H1 (cell line): ENCODE measurements at regions not wholly inside any gene's neighbourhood (a gene's known extent, or its start where the extent isn't known, plus 50 kb on each side); places are given as distances from the start of the nearest gene placed in this dataset.

ENCODE experiments used
- CTCF ChIA-PET: fragments of 300-600 bp; sonication (Branson Sonifier 250); formaldehyde crosslinking; loops from one replicate; lab custom pipeline; 2021; ENCODE audit not compliant: partially characterized antibody; lab: Charles Lee
- POLR2A ChIA-PET: fragments of 300-600 bp; sonication (Branson Sonifier 250); formaldehyde crosslinking; loops from one replicate; lab custom pipeline; 2021; ENCODE audit warnings: inconsistent platforms; ENCODE audit not compliant: partially characterized antibody; lab: Charles Lee
- DNase-seq, 2 experiments: peaks; one replicate each; pipeline versions ENCODE4 v3.0.0 to v3.0.0-alpha.2; 2010 to 2022; ENCODE audit warnings: low spot score in 2 of 2, low read depth in 1 of 2, mixed read lengths in 1 of 2
- FAIRE-seq: peaks from 2 replicates; lab custom pipeline; 2011; peaks lifted over from hg19 to GRCh38; lab: Jason Lieb, UNC
- H2AFZ ChIP-seq: 2 replicates; pipeline ENCODE4 v1.8.1; 2012; ENCODE audit warnings: low read length, inconsistent platforms
- H2AK5ac ChIP-seq: 2 replicates; pipeline ENCODE4 v1.6.1; 2013; ENCODE audit warnings: low read depth, low read length
- H2BK120ac ChIP-seq: replicated peaks from 2 replicates; pipeline ENCODE3; 2013; ENCODE audit warnings: low read depth, low read length, inconsistent platforms
- H2BK12ac ChIP-seq: 2 replicates; pipeline ENCODE4 v1.6.1; 2013; ENCODE audit warnings: low read depth, low read length
- H2BK15ac ChIP-seq: 2 replicates; pipeline ENCODE4 v1.6.1; 2013; ENCODE audit warnings: low read length
- H2BK20ac ChIP-seq: 2 replicates; pipeline ENCODE4 v1.6.1; 2013; ENCODE audit warnings: low read length
- H2BK5ac ChIP-seq: 2 replicates; pipeline ENCODE4 v1.6.1; 2013; ENCODE audit warnings: low read depth, low read length
- H3K14ac ChIP-seq: 2 replicates; pipeline ENCODE4 v1.6.1; 2013; ENCODE audit warnings: inconsistent platforms; ENCODE audit not compliant: insufficient read length
- H3K18ac ChIP-seq: 2 replicates; pipeline ENCODE4 v1.6.1; 2013; ENCODE audit warnings: low read length; ENCODE audit errors: extremely low read depth
- H3K23ac ChIP-seq: 2 replicates; pipeline ENCODE4 v1.6.1; 2013; ENCODE audit warnings: inconsistent platforms; ENCODE audit not compliant: insufficient read length
- H3K23me2 ChIP-seq: 2 replicates; pipeline ENCODE4 v1.6.1; 2013; ENCODE audit warnings: low read depth, low read length
- H3K27ac ChIP-seq: 2 replicates; pipeline ENCODE4 v1.6.1; 2011; ENCODE audit warnings: low read depth, low read length, inconsistent platforms
- H3K27me3 ChIP-seq, 4 experiments: replicated peaks in 1 of 4; 1 replicate in 1 of 4; 2 replicates in 3 of 4; pipeline versions ENCODE4 v1.6.1 to v1.8.1; 2011 to 2013; ENCODE audit warnings: low read length in 3 of 4, mild to moderate bottlenecking in 3 of 4, inconsistent platforms in 2 of 4, mixed read lengths in 2 of 4, moderate library complexity in 1 of 4; ENCODE audit not compliant: control insufficient read depth in 3 of 4, insufficient read depth in 3 of 4; ENCODE audit errors: extremely low read depth in 1 of 4
- H3K36me3 ChIP-seq, 4 experiments: 2 replicates each; pipeline versions ENCODE4 v1.6.1 to v1.8.1; 2011 to 2013; ENCODE audit warnings: mild to moderate bottlenecking in 4 of 4, low read length in 3 of 4, moderate library complexity in 2 of 4, control low read depth in 1 of 4, inconsistent platforms in 1 of 4; ENCODE audit not compliant: insufficient read depth in 4 of 4, control insufficient read depth in 2 of 4
- H3K4ac ChIP-seq: replicated peaks from 2 replicates; pipeline ENCODE3; 2013; ENCODE audit warnings: low read length, low read depth, mixed read lengths, inconsistent platforms; ENCODE audit not compliant: insufficient read length
- H3K4me1 ChIP-seq, 4 experiments: replicated peaks in 1 of 4; 1 replicate in 1 of 4; 2 replicates in 3 of 4; pipeline versions ENCODE4 v1.6.1 to v1.8.1; 2011 to 2013; ENCODE audit warnings: low read length in 3 of 4, inconsistent platforms in 2 of 4, mixed read lengths in 1 of 4; ENCODE audit not compliant: insufficient read depth in 4 of 4, control insufficient read depth in 3 of 4
- H3K4me2 ChIP-seq, 2 experiments: 2 replicates each; pipeline versions ENCODE4 v1.6.1 to v1.8.1; 2011 to 2013; ENCODE audit warnings: low read depth in 2 of 2, low read length in 2 of 2, control low read depth in 1 of 2, inconsistent platforms in 1 of 2, mild to moderate bottlenecking in 1 of 2; ENCODE audit not compliant: insufficient read depth in 1 of 2
- H3K4me3 ChIP-seq, 4 experiments: fragments of 200-600, 300-600 bp in 1 of 4; sonication (generic), shearing (Covaris generic), sonication (Bioruptor Twin) in 1 of 4; 2 replicates each; pipeline versions ENCODE4 v1.5.1 to v1.8.1; 2011 to 2016; ENCODE audit warnings: low read length in 4 of 4, low read depth in 3 of 4, control low read depth in 2 of 4, inconsistent platforms in 2 of 4, mild to moderate bottlenecking in 2 of 4, mixed read lengths in 1 of 4, moderate library complexity in 1 of 4; ENCODE audit not compliant: insufficient read depth in 2 of 4; ENCODE audit errors: extremely low read depth in 1 of 4
- H3K56ac ChIP-seq: replicated peaks from 2 replicates; pipeline ENCODE3; 2013; ENCODE audit warnings: low read depth, mild to moderate bottlenecking, mixed read lengths, low read length, inconsistent platforms; ENCODE audit not compliant: insufficient read length
- H3K79me1 ChIP-seq: 2 replicates; pipeline ENCODE4 v1.6.1; 2013; ENCODE audit warnings: low read depth, low read length, control low read depth
- H3K79me2 ChIP-seq, 2 experiments: 2 replicates each; pipeline versions ENCODE4 v1.6.1 to v1.8.1; 2012 to 2013; ENCODE audit warnings: low read length in 2 of 2, mild to moderate bottlenecking in 2 of 2, inconsistent platforms in 1 of 2; ENCODE audit not compliant: insufficient read depth in 2 of 2, control insufficient read depth in 1 of 2
- H3K9ac ChIP-seq, 4 experiments: replicated peaks in 1 of 4; 1 replicate in 1 of 4; 2 replicates in 3 of 4; pipeline versions ENCODE4 v1.6.1 to v1.8.1; 2011 to 2013; ENCODE audit warnings: low read depth in 3 of 4, low read length in 3 of 4, control low read depth in 2 of 4, mild to moderate bottlenecking in 2 of 4, moderate library complexity in 2 of 4, inconsistent platforms in 1 of 4; ENCODE audit errors: extremely low read depth in 1 of 4
- H3K9me3 ChIP-seq, 2 experiments: 2 replicates each; pipeline versions ENCODE4 v1.6.1 to v1.8.1; 2012 to 2013; ENCODE audit warnings: mild to moderate bottlenecking in 2 of 2, moderate library complexity in 2 of 2, control low read depth in 1 of 2, inconsistent platforms in 1 of 2, low read depth in 1 of 2, low read length in 1 of 2, mixed read lengths in 1 of 2; ENCODE audit not compliant: insufficient read depth in 2 of 2
- H4K20me1 ChIP-seq, 2 experiments: replicated peaks in 1 of 2; 2 replicates each; pipeline versions ENCODE3 to v1.8.1; 2011 to 2013; ENCODE audit warnings: inconsistent platforms in 2 of 2, low read length in 2 of 2, mild to moderate bottlenecking in 1 of 2; ENCODE audit not compliant: insufficient read depth in 2 of 2, control insufficient read depth in 1 of 2
- H4K5ac ChIP-seq: 2 replicates; pipeline ENCODE4 v1.6.1; 2013; ENCODE audit warnings: low read length, low read depth, mixed read lengths, inconsistent platforms; ENCODE audit not compliant: insufficient read length
- H4K8ac ChIP-seq: 2 replicates; pipeline ENCODE4 v1.8.0; 2013; ENCODE audit warnings: mild to moderate bottlenecking, moderate library complexity, low read length, inconsistent platforms; ENCODE audit not compliant: insufficient read depth; ENCODE audit errors: extremely low read depth
- H4K91ac ChIP-seq: replicated peaks from 2 replicates; pipeline ENCODE3; 2013; ENCODE audit warnings: low read length, mixed read lengths, inconsistent platforms; ENCODE audit not compliant: insufficient read length
- ASH2L ChIP-seq: fragments of 200-600, 300-600 bp; sonication (generic); IDR thresholded peaks from one replicate; pipeline ENCODE4 v1.7.1; 2017; ENCODE audit warnings: low read length
- BACH1 ChIP-seq: IDR thresholded peaks from 2 replicates; pipeline ENCODE4 v1.6.1; 2012; ENCODE audit warnings: low read length, improper control_type of control experiment
- CEBPB ChIP-seq: IDR thresholded peaks from 2 replicates; pipeline ENCODE4 v1.6.1; 2012; ENCODE audit warnings: low read depth, low read length
- CHD1 ChIP-seq: IDR thresholded peaks from 2 replicates; pipeline ENCODE4 v1.6.1; 2012; ENCODE audit warnings: low read depth, low read length, improper control_type of control experiment
- E2F6 ChIP-seq: IDR thresholded peaks from 2 replicates; pipeline ENCODE4 v1.6.1; 2012; ENCODE audit warnings: inconsistent platforms
- EP300 ChIP-seq, 2 experiments: IDR thresholded peaks; 1 replicate in 1 of 2; 2 replicates in 1 of 2; pipeline ENCODE4 v1.6.1; 2011 to 2012; ENCODE audit warnings: low read depth in 2 of 2, low read length in 2 of 2, mild to moderate bottlenecking in 2 of 2, borderline replicate concordance in 1 of 2, inconsistent platforms in 1 of 2, moderate library complexity in 1 of 2
- EZH2 ChIP-seq: fragments of 200-600 bp; sonication (generic); IDR thresholded peaks from 2 replicates; pipeline ENCODE4 v1.7.1; 2012; ENCODE audit warnings: low read depth, mild to moderate bottlenecking, moderate library complexity, low read length, inconsistent platforms; ENCODE audit not compliant: severe bottlenecking
- GTF2F1 ChIP-seq: IDR thresholded peaks from 2 replicates; pipeline ENCODE4 v1.6.1; 2012; ENCODE audit warnings: low read depth, low read length, improper control_type of control experiment, borderline replicate concordance
- NRF1 ChIP-seq: IDR thresholded peaks from 2 replicates; pipeline ENCODE4 v1.6.1; 2011; ENCODE audit warnings: mild to moderate bottlenecking, low read depth, low read length, improper control_type of control experiment
- PHF8 ChIP-seq: fragments of 200-600 bp; sonication (generic); conservative IDR thresholded peaks from 2 replicates; pipeline ENCODE4 v1.7.1; 2012; ENCODE audit warnings: low read depth, mild to moderate bottlenecking, inconsistent platforms, low read length, moderate library complexity
- RBBP5 ChIP-seq: IDR thresholded peaks from 2 replicates; pipeline ENCODE4 v1.7.1; 2012; ENCODE audit warnings: low read depth, mild to moderate bottlenecking, inconsistent platforms, low read length, moderate library complexity, borderline replicate concordance
- RFX5 ChIP-seq: IDR thresholded peaks from 2 replicates; pipeline ENCODE4 v1.6.1; 2011; ENCODE audit warnings: low read depth, low read length, improper control_type of control experiment, borderline replicate concordance
- SP2 ChIP-seq: IDR thresholded peaks from 2 replicates; pipeline ENCODE4 v1.6.1; 2012; ENCODE audit warnings: mild to moderate bottlenecking, low read length, inconsistent platforms
- SP4 ChIP-seq: IDR thresholded peaks from 2 replicates; pipeline ENCODE4 v1.6.1; 2012; ENCODE audit warnings: low read length, inconsistent platforms
- TAF7 ChIP-seq: optimal IDR thresholded peaks from 2 replicates; pipeline ENCODE3; 2011; ENCODE audit warnings: low read depth, mild to moderate bottlenecking, inconsistent platforms, low read length, moderate library complexity, borderline replicate concordance
- WGBS, 2 experiments: shearing (Covaris generic) in 1 of 2; methylation state at CpG; one replicate each; pipeline versions ENCODE4 v1.1.6 to v1.1.7; 2013 to 2015; ENCODE audit warnings: low lambda C conversion rate in 2 of 2, mixed read lengths in 2 of 2, inconsistent platforms in 1 of 2, low coverage in 1 of 2, missing lambda C conversion rate in 1 of 2; ENCODE audit not compliant: insufficient replicate concordance in 2 of 2, insufficient coverage in 1 of 2, insufficient read length in 1 of 2; ENCODE audit errors: extremely low coverage in 1 of 2, missing lambda C conversion rate in 1 of 2; 5-methylcytosine and 5-hydroxymethylcytosine counted together

GRCh38 chr13:47148543-47148942, 251.7 kb upstream of the HTR2A start:
- Histone ChIP-seq H3K56ac (no peak overlapping the region), H3K23ac (no peak overlapping the region), H2BK120ac (no peak overlapping the region), H2AFZ (no peak overlapping the region), H3K4me2 (no peak overlapping the region), H2BK20ac (no peak overlapping the region), H3K79me2 (no peaks in the 10 kb centered on the region), H3K4me1 (no peaks in the 10 kb centered on the region), H4K8ac (no peak overlapping the region), H2BK5ac (no peak overlapping the region), H3K14ac (no peak overlapping the region), H3K36me3 (no peaks in the 10 kb centered on the region), H3K4ac (no peak overlapping the region), H3K18ac (no peak overlapping the region), H3K9ac (no peak overlapping the region), H3K79me1 (no peaks in the 10 kb centered on the region), H2AK5ac (no peak overlapping the region), H2BK12ac (no peak overlapping the region), H3K23me2 (no peaks in the 10 kb centered on the region), H3K9me3 (no peaks in the 10 kb centered on the region), H4K91ac (no peak overlapping the region), H3K4me3 (no peak overlapping the region), H2BK15ac (no peak overlapping the region), H4K20me1 (no peaks in the 10 kb centered on the region), H3K27ac (no peak overlapping the region), H3K27me3 (no peaks in the 10 kb centered on the region), H4K5ac (no peak overlapping the region)
- POLR2A ChIA-PET: no interaction called here
- WGBS, 2 experiments: 92% methylated on average over 3 of the region's 3 CpGs; no CpG with 5 or more reads in 1 of the 2 experiments
- no peak for TF ChIP-seq E2F6
- TF ChIP-seq TAF7: no peak
- TF ChIP-seq EZH2: no peak
- no peak for TF ChIP-seq EP300 (IDR thresholded peaks at IDR 0.05; ENCODE audit: borderline replicate concordance in 1 of 2, low read depth in 2 of 2, low read length in 2 of 2)
- no peak for TF ChIP-seq CHD1
- TF ChIP-seq RBBP5: no peak
- TF ChIP-seq RFX5: no peak
- TF ChIP-seq ASH2L: no peak
- TF ChIP-seq SP2: no peak
- no peak for TF ChIP-seq SP4
- TF ChIP-seq CEBPB: no peak
- TF ChIP-seq BACH1: no peak
- no peak for TF ChIP-seq PHF8
- TF ChIP-seq GTF2F1: no peak
- TF ChIP-seq NRF1: no peak
- CTCF ChIA-PET: no interaction called here
- no peak for FAIRE-seq
- DNase-seq: no peak
